HCT116 (cell line): ENCODE measurements at regions not wholly inside any gene's neighbourhood (a gene's known extent, or its start where the extent isn't known, plus 50 kb on each side); places are given as distances from the start of the nearest gene placed in this dataset.
A peak's percentile ranks its signal among the peaks of the same experiment; 100 is the strongest.

Experiments
- ATAC-seq: fragments of 200-7000 bp; cut with Tn5 transposase; 2 replicates; pipeline ENCODE4 v1.9.1; 2020; ENCODE audit warnings: mild to moderate bottlenecking, moderate library complexity
- BruUV-seq: library from RNA; stranded (reverse); fragments of 400-500 nt; replicated peaks from 2 replicates; lab custom pipeline; 2021; lab: Mats Ljungman, UMichigan
- CTCF ChIA-PET: fragments of 300-600 bp; sonication (Branson Sonifier 250); formaldehyde crosslinking; loops from one replicate; lab custom pipeline; 2021; ENCODE audit warnings: antibody characterized with exemption; lab: Charles Lee
- POLR2A ChIA-PET: fragments of 300-600, 350-600 bp; sonication (Branson Sonifier 250); formaldehyde crosslinking; loops from one replicate; lab custom pipeline; 2021; ENCODE audit warnings: antibody characterized with exemption; lab: Charles Lee
- RAD21 ChIA-PET, 2 experiments: fragments of 300-600 bp; sonication (Branson Sonifier 250); formaldehyde crosslinking; loops; one replicate each; lab custom pipeline; 2023; ENCODE audit warnings: low total read pairs in 2 of 2; ENCODE audit not compliant: uncharacterized antibody in 2 of 2, unreplicated experiment in 2 of 2, low non-redundant PET in 1 of 2; lab: Charles Lee
- DNase-seq: peaks from one replicate; pipeline ENCODE4 v3.0.0-alpha.2; 2010; ENCODE audit warnings: low read depth, low spot score
- H2AFZ ChIP-seq: fragments of 200-600 bp; shearing (Covaris generic), sonication (generic); 2 replicates; pipeline ENCODE4 v1.6.1; 2017; ENCODE audit warnings: low read depth, mixed run types, mixed read lengths, antibody characterized with exemption, low read length; ENCODE audit not compliant: poor library complexity, severe bottlenecking
- H3K27ac ChIP-seq: 2 replicates; pipeline ENCODE4 v1.5.1; 2012; ENCODE audit warnings: low read depth, low read length
- H3K27me3 ChIP-seq: fragments of 200-600 bp; sonication (generic); 2 replicates; pipeline ENCODE4 v1.6.1; 2016; ENCODE audit warnings: mixed run types, low read length, mixed read lengths; ENCODE audit not compliant: insufficient read depth
- H3K36me3 ChIP-seq, 2 experiments: fragments of 200-500 bp in 1 of 2; fragments of 200-600 bp in 1 of 2; sonication (Bioruptor generic) in 1 of 2; sonication (generic) in 1 of 2; 2 replicates each; pipeline versions ENCODE4 v1.5.1 to v1.6.1; 2014 to 2016; ENCODE audit warnings: low read length in 2 of 2, inconsistent platforms in 1 of 2, mixed read lengths in 1 of 2, mixed run types in 1 of 2; ENCODE audit not compliant: insufficient read depth in 2 of 2, control insufficient read depth in 1 of 2
- H3K4me1 ChIP-seq, 2 experiments: fragments of 200-600 bp in 1 of 2; sonication (generic) in 1 of 2; 2 replicates each; pipeline versions ENCODE4 v1.5.1 to v1.6.1; 2012 to 2017; ENCODE audit warnings: low read length in 2 of 2, inconsistent platforms in 1 of 2, mild to moderate bottlenecking in 1 of 2, mixed read lengths in 1 of 2, mixed run types in 1 of 2, moderate library complexity in 1 of 2; ENCODE audit not compliant: insufficient read depth in 2 of 2, control insufficient read depth in 1 of 2
- H3K4me2 ChIP-seq: fragments of 200-600 bp; sonication (generic); 2 replicates; pipeline ENCODE4 v1.6.1; 2017; ENCODE audit warnings: mixed run types, low read length, mixed read lengths
- H3K4me3 ChIP-seq, 2 experiments: fragments of 200-600 bp in 1 of 2; sonication (generic) in 1 of 2; replicated peaks in 1 of 2; 2 replicates each; pipeline ENCODE4 v1.5.1; 2011 to 2016; ENCODE audit warnings: low read length in 2 of 2, control low read depth in 1 of 2, low read depth in 1 of 2, mild to moderate bottlenecking in 1 of 2, mixed read lengths in 1 of 2, mixed run types in 1 of 2
- H3K79me2 ChIP-seq: fragments of 200-600 bp; sonication (generic); 2 replicates; pipeline ENCODE4 v1.6.1; 2017; ENCODE audit warnings: mild to moderate bottlenecking, mixed run types, low read length, moderate library complexity, mixed read lengths; ENCODE audit not compliant: insufficient read depth
- H3K9ac ChIP-seq: fragments of 200-600 bp; sonication (generic); 2 replicates; pipeline ENCODE4 v1.6.1; 2016; ENCODE audit warnings: low read length, mixed read lengths
- H3K9me2 ChIP-seq: fragments of 200-600 bp; sonication (generic), shearing (Covaris generic); 2 replicates; pipeline ENCODE4 v1.6.1; 2017; ENCODE audit warnings: mixed run types, mild to moderate bottlenecking, moderate library complexity; ENCODE audit not compliant: insufficient read depth
- H3K9me3 ChIP-seq, 2 experiments: fragments of 200-500 bp in 1 of 2; fragments of 200-600 bp in 1 of 2; sonication (Bioruptor generic) in 1 of 2; sonication (generic) in 1 of 2; 2 replicates each; pipeline ENCODE4 v1.6.1; 2014 to 2017; ENCODE audit warnings: low read length in 2 of 2, mixed read lengths in 2 of 2, inconsistent platforms in 1 of 2, low read depth in 1 of 2, mild to moderate bottlenecking in 1 of 2, mixed run types in 1 of 2, moderate library complexity in 1 of 2; ENCODE audit not compliant: control insufficient read depth in 1 of 2, insufficient read depth in 1 of 2
- H4K20me1 ChIP-seq: fragments of 200-600 bp; sonication (generic), shearing (Covaris generic); 2 replicates; pipeline ENCODE4 v1.6.1; 2017; ENCODE audit warnings: mixed run types, mild to moderate bottlenecking, moderate library complexity; ENCODE audit not compliant: insufficient read depth
- CBX3 ChIP-seq: IDR thresholded peaks from 2 replicates; pipeline ENCODE4 v1.6.1; 2012; ENCODE audit warnings: low read depth
- CEBPB ChIP-seq: IDR thresholded peaks from 2 replicates; pipeline ENCODE4 v1.6.1; 2012; ENCODE audit warnings: low read depth
- ELF1 ChIP-seq: IDR thresholded peaks from 2 replicates; pipeline ENCODE4 v1.6.1; 2012; ENCODE audit warnings: low read depth, borderline replicate concordance
- EZH2phosphoT487 ChIP-seq: fragments of 200-600 bp; IDR thresholded peaks from 2 replicates; pipeline ENCODE4 v1.6.1; 2018; ENCODE audit warnings: antibody characterized with exemption, borderline replicate concordance
- FOSL1 ChIP-seq: IDR thresholded peaks from 2 replicates; pipeline ENCODE4 v1.6.1; 2012; ENCODE audit warnings: low read depth
- RAD21 ChIP-seq: IDR thresholded peaks from 2 replicates; pipeline ENCODE4 v1.6.1; 2012; ENCODE audit warnings: low read depth, mild to moderate bottlenecking
- SIN3A ChIP-seq: IDR thresholded peaks from 2 replicates; pipeline ENCODE4 v1.6.1; 2012; ENCODE audit warnings: low read depth
- ZNF274 ChIP-seq: fragments of 200-500 bp; sonication (Bioruptor generic); IDR thresholded peaks from 2 replicates; pipeline ENCODE4 v1.6.1; 2014; ENCODE audit warnings: mild to moderate bottlenecking, low read depth, low read length, inconsistent platforms
- intact Hi-C: fragments of 100-400 bp; cut with micrococcal nuclease; formaldehyde crosslinking; loops from 2 replicates; pipeline ENCODE4 v1.10.0; 2022
- TF ChIP-seq, protein P1 (sequence below): IDR thresholded peaks from 2 replicates; pipeline ENCODE4 v1.6.1; 2012
- TF ChIP-seq, protein P2 (sequence below): IDR thresholded peaks from 2 replicates; pipeline ENCODE4 v1.6.1; 2012
- TF ChIP-seq, protein P3 (sequence below), 3 experiments: fragments of 200-600 bp in 1 of 3; sonication (generic) in 1 of 3; IDR thresholded peaks in 2 of 3; conservative IDR thresholded peaks in 1 of 3; 2 replicates each; pipeline ENCODE4 v1.5.1; 2012 to 2017; ENCODE audit warnings: low read depth in 2 of 3, low read length in 2 of 3, antibody characterized with exemption in 1 of 3, borderline replicate concordance in 1 of 3, control low read depth in 1 of 3, mild to moderate bottlenecking in 1 of 3, mixed read lengths in 1 of 3, mixed run types in 1 of 3, moderate library complexity in 1 of 3; ENCODE audit not compliant: insufficient read depth in 1 of 3

DNA sequence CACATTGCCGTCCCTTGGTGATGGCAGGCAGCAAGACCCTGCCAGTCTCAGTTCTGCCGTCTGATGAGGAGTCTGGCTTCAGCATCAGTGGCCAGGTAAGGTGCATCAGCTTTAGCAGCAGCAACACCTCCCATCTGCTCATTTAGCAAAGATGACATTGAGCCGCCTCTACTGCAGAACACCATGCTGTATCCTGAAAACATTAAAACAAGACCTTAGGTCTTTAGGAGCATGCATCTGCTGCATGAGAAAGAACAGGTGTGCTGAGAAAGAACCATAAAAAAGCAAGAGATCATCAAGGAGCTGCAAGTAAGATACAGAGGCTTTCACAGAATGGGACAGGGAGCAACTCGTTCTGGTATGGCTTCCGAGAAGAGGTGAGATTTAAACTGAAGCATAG lies 87.5 kb downstream of the SCN11A start (continued):
- TF ChIP-seq, protein P1, sequence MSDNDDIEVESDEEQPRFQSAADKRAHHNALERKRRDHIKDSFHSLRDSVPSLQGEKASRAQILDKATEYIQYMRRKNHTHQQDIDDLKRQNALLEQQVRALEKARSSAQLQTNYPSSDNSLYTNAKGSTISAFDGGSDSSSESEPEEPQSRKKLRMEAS: no peak
- TF ChIP-seq, protein P2, sequence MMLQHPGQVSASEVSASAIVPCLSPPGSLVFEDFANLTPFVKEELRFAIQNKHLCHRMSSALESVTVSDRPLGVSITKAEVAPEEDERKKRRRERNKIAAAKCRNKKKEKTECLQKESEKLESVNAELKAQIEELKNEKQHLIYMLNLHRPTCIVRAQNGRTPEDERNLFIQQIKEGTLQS: no peak
- TF ChIP-seq, all 23 proteins: peak for 0

DNA sequence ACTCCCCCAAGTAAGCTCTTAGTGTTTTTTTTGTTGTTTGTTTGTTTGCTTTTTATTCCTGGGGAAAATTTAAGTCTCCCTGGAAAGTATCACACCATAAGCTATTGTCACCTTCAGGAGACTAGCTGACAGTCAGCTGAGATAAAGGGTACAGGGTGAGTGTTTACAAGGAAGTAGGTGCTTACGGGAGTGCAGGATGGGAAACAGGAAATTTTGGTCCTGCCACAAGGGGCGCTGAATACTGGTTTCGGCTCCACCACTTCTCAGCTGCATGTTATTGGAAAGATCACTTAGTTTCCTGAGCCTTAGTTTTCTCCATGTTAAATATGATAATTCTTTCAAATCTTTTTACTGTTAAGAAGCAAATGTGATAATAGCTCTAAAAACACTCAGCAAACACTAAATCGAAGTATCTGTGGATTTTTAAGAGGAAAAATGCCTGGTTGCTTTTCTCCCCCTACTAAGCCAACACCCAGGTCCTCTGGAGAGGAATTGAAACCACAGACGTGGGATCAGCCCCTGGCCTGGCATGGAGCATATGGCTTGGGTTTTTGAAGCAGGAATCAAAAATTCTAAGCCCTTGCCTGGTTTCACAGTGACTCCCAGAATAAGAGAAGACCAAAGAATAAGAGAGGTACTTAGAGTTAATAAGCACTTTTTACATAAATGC lies 90.7 kb downstream of the SCN11A start:
- Histone ChIP-seq H2AFZ (peak overlapping the region; percentile 90), H3K4me3 (0 out of 4 replicates have a peak overlapping the region, but pooled peaks of 1 of the 2 experiments have one; percentile 16), H3K9ac (no peak overlapping the region), H3K36me3 (no peaks in the 10 kb centered on the region), H3K9me2 (no peaks in the 10 kb centered on the region), H3K9me3 (no peaks in the 10 kb centered on the region), H3K27ac (no peak overlapping the region), H3K27me3 (no peaks in the 10 kb centered on the region), H4K20me1 (no peaks in the 10 kb centered on the region), H3K79me2 (no peaks in the 10 kb centered on the region), H3K4me2 (peak overlapping the region; percentile 59), H3K4me1 (peaks cover 0 to 4% of the 10 kb centered on the region in 2 experiments; a peak in 2 of 4 replicates)
- no peak for TF ChIP-seq CEBPB
- TF ChIP-seq FOSL1: no peak
- TF ChIP-seq, protein P1: peak; percentile 49; the same call in 1 of the 2 replicates
- TF ChIP-seq, protein P3, sequence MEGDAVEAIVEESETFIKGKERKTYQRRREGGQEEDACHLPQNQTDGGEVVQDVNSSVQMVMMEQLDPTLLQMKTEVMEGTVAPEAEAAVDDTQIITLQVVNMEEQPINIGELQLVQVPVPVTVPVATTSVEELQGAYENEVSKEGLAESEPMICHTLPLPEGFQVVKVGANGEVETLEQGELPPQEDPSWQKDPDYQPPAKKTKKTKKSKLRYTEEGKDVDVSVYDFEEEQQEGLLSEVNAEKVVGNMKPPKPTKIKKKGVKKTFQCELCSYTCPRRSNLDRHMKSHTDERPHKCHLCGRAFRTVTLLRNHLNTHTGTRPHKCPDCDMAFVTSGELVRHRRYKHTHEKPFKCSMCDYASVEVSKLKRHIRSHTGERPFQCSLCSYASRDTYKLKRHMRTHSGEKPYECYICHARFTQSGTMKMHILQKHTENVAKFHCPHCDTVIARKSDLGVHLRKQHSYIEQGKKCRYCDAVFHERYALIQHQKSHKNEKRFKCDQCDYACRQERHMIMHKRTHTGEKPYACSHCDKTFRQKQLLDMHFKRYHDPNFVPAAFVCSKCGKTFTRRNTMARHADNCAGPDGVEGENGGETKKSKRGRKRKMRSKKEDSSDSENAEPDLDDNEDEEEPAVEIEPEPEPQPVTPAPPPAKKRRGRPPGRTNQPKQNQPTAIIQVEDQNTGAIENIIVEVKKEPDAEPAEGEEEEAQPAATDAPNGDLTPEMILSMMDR (IDR thresholded peaks at IDR 0.05 in 2 of 3, conservative IDR thresholded peaks at IDR 0.05 in 1 of 3; ENCODE audit: borderline replicate concordance in 1 of 3, insufficient read depth in 1 of 3, low read depth in 2 of 3, low read length in 2 of 3): peak; percentile 38 to 90 (median 88); a peak in 5 of 6 replicates
- TF ChIP-seq, protein P2: no peak
- TF ChIP-seq EZH2phosphoT487: no peak
- peak; percentile 28; the same call in 1 of the 2 replicates for TF ChIP-seq RAD21
- peak; percentile 63 for TF ChIP-seq CBX3
- peak; percentile 44; the same call in 1 of the 2 replicates for TF ChIP-seq ELF1
- no peak for TF ChIP-seq ZNF274
- TF ChIP-seq SIN3A: no peak
- ChIA-PET RAD21 (no interaction called here), POLR2A (no interaction called here), CTCF (interaction anchor here (0.7 to 2.3 kb wide), 7 partner anchors 8 to 120 kb away, joined by 3 to 15 read pairs (median 3); no protein-coding TSS in a partner anchor)
- BruUV-seq: no TSS peak
- intact Hi-C loops: no loop called here
- ATAC-seq (peak; percentile 98), DNase-seq (peak; percentile 58)
